ENCODE measurements at regions not wholly inside any gene's neighbourhood (a gene's known extent, or its start where the extent isn't known, plus 50 kb on each side); places are given as distances from the start of the nearest gene placed in this dataset.

- in situ Hi-C loops (cut with MboI; ENCODE audit: low sequenced_read_pairs, unreplicated experiment), result no loop called here
- no peak for DNase-seq (ENCODE audit: low spot score)
- TF ChIP-seq CTCF (IDR thresholded peaks at IDR 0.05; ENCODE audit: borderline replicate concordance, control extremely low read depth, extremely low read depth, insufficient read depth, missing control alignments), result no peak
Measured at GRCh38 chr13:48910686-48911085, 65.0 kb upstream of the FNDC3A start.

GRCh38 chr13:48919751-48920150, 56.0 kb upstream of the FNDC3A start:
- no peak for DNase-seq (ENCODE audit: low spot score)
- in situ Hi-C loops (cut with MboI; ENCODE audit: low sequenced_read_pairs, unreplicated experiment), result no loop called here
- TF ChIP-seq CTCF (IDR thresholded peaks at IDR 0.05; ENCODE audit: borderline replicate concordance, control extremely low read depth, extremely low read depth, insufficient read depth, missing control alignments), result no peak

GRCh38 chr13:48920730-48921129, 55.0 kb upstream of the FNDC3A start:
- no peak for DNase-seq (ENCODE audit: low spot score)
- in situ Hi-C loops (cut with MboI; ENCODE audit: low sequenced_read_pairs, unreplicated experiment), result no loop called here
- TF ChIP-seq CTCF (IDR thresholded peaks at IDR 0.05; ENCODE audit: borderline replicate concordance, control extremely low read depth, extremely low read depth, insufficient read depth, missing control alignments), result no peak

- in situ Hi-C loops (cut with MboI; ENCODE audit: low sequenced_read_pairs, unreplicated experiment), result no loop called here
- no peak for TF ChIP-seq CTCF (IDR thresholded peaks at IDR 0.05; ENCODE audit: borderline replicate concordance, control extremely low read depth, extremely low read depth, insufficient read depth, missing control alignments)
- DNase-seq (ENCODE audit: low spot score), result no peak
Measured at GRCh38 chr13:48923376-48923775, 52.3 kb upstream of the FNDC3A start.

GRCh38 chr13:48925001-48925400, 50.7 kb upstream of the FNDC3A start:
- in situ Hi-C loops (cut with MboI; ENCODE audit: low sequenced_read_pairs, unreplicated experiment), result no loop called here
- no peak for DNase-seq (ENCODE audit: low spot score)
- TF ChIP-seq CTCF (IDR thresholded peaks at IDR 0.05; ENCODE audit: borderline replicate concordance, control extremely low read depth, extremely low read depth, insufficient read depth, missing control alignments), result no peak

All from GM13976 (cell line).